ENCODE measurements at regions not wholly inside any gene's neighbourhood (a gene's known extent, or its start where the extent isn't known, plus 50 kb on each side); places are given as distances from the start of the nearest gene placed in this dataset.

- TF ChIP-seq, protein P1, sequence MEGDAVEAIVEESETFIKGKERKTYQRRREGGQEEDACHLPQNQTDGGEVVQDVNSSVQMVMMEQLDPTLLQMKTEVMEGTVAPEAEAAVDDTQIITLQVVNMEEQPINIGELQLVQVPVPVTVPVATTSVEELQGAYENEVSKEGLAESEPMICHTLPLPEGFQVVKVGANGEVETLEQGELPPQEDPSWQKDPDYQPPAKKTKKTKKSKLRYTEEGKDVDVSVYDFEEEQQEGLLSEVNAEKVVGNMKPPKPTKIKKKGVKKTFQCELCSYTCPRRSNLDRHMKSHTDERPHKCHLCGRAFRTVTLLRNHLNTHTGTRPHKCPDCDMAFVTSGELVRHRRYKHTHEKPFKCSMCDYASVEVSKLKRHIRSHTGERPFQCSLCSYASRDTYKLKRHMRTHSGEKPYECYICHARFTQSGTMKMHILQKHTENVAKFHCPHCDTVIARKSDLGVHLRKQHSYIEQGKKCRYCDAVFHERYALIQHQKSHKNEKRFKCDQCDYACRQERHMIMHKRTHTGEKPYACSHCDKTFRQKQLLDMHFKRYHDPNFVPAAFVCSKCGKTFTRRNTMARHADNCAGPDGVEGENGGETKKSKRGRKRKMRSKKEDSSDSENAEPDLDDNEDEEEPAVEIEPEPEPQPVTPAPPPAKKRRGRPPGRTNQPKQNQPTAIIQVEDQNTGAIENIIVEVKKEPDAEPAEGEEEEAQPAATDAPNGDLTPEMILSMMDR (IDR thresholded peaks at IDR 0.05): no peak
- TF ChIP-seq POLR2A (IDR thresholded peaks at IDR 0.05): no peak
Measured at GRCh38 chr5:126125407-126125806, 297.8 kb upstream of the GRAMD2B start.
